ENCODE measurements at regions not wholly inside any gene's neighbourhood (a gene's known extent, or its start where the extent isn't known, plus 50 kb on each side); places are given as distances from the start of the nearest gene placed in this dataset.

DNA sequence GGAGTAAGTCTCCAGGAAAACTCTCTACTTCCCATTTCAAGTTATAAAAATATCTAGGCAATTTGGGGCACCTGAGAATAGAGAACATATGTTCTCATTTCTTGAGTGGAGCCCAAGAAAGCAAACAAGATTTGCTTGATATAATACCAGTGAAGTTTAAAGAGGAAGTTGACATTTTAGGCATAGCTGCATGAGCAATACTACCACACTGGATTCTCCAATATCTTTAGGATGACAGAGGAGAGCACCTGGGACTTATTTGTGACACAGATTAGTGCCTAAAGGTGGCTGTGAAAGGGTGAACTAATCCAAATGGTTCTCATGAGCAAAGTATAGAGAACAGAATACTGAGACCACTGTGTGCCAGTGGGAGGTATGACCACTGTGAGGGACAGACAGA, 423.5 kb upstream of the RIOK2 start:
- DNase-seq: no peak

DNA sequence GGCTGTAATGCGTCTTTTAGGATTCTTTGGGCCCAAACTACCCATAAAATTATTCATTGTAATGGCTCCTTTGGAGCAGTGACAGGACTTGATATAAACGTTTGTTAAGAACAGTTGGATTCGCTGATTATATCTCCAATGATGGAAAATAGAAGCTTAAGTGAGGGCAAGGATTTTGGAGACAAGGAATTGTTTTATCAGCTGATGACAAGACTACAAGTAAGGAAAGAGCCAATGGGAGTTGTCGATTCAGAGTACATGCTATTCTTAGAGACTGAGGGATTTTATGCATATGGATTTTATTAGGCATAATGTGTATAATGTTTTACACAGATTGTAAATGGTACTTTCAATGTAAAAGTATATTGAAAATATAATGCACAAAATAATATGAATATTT, 425.5 kb upstream of the RIOK2 start:
- no peak for DNase-seq

- DNase-seq: no peak
Measured at GRCh38 chr5:97618721-97619120, 435.7 kb upstream of the RIOK2 start.

DNA sequence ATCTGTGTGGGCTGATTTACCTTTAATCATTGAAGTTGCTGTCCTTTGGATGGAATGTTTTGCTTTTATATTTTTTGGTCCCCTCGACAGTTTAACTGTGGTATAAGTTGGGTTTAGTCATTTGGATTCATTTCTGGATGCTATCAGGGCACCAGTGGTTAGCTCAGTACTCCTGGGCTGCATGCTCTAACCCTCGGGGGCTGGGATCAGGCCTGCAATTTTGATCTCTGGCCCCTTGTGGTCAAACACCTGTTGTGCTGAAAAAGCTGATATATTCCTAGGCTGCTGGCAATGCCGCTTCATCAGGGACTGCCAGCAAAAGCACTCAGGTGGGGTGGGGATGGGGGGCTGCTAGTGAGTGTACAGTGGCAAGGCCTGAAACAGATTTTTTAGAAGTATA, 440.4 kb upstream of the RIOK2 start:
- DNase-seq: no peak

DNA sequence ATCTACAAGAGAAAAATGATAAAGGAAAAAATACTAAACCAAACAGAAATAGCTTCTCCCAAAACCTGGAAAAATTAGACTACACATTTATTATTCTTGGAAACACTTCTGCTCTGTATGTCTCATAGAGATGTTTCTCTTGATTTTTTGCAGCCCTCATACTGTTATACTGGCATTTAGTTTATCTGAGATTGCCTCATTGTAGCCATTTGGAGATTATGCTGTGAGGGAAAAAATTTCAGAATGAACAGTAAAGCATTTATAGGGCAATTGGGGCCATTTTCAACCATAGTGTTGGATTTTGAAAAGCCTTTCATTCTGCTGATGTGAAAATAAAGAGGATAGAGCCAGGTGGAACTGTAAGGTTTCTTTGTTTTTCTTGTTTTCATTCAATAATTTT, 441.8 kb upstream of the RIOK2 start:
- no peak for DNase-seq

- no peak for DNase-seq
Measured at GRCh38 chr5:97627272-97627671, 444.2 kb upstream of the RIOK2 start.

- no peak for DNase-seq
Measured at GRCh38 chr5:97628031-97628430, 445.0 kb upstream of the RIOK2 start.

- DNase-seq: no peak
Measured at GRCh38 chr5:97628807-97629206, 445.8 kb upstream of the RIOK2 start.

GRCh38 chr5:97629276-97629675, 446.2 kb upstream of the RIOK2 start:
- no peak for DNase-seq

DNA sequence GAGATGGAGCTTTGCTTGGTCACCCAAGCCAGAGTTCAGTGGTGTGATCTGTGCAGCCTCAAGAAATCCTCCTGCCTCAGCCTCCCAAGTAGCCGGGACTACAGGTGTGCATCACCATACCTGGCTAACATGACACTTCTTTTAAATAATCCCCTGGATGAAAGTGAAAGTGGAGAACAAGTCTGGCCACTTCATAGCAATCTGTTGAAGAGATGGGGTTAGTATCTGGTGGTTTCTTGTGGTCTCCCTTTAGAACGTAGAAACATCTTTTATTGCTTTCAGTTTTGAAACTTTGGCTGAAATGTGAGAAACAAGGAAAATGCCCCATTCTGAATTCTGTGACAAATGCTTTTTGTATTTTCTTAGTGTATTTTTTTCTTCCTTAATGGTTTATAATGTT, 452.5 kb upstream of the RIOK2 start:
- no peak for DNase-seq

GRCh38 chr5:97636766-97637165, 453.7 kb upstream of the RIOK2 start:
- DNase-seq: no peak

- DNase-seq: no peak
Measured at GRCh38 chr5:97641081-97641480, 458.0 kb upstream of the RIOK2 start.

- no peak for DNase-seq
Measured at GRCh38 chr5:97644206-97644605, 461.2 kb upstream of the RIOK2 start.

- DNase-seq: no peak
Measured at GRCh38 chr5:97644896-97645295, 461.8 kb upstream of the RIOK2 start.

- no peak for DNase-seq
Measured at GRCh38 chr5:97657239-97657638, 474.2 kb upstream of the RIOK2 start.

DNA sequence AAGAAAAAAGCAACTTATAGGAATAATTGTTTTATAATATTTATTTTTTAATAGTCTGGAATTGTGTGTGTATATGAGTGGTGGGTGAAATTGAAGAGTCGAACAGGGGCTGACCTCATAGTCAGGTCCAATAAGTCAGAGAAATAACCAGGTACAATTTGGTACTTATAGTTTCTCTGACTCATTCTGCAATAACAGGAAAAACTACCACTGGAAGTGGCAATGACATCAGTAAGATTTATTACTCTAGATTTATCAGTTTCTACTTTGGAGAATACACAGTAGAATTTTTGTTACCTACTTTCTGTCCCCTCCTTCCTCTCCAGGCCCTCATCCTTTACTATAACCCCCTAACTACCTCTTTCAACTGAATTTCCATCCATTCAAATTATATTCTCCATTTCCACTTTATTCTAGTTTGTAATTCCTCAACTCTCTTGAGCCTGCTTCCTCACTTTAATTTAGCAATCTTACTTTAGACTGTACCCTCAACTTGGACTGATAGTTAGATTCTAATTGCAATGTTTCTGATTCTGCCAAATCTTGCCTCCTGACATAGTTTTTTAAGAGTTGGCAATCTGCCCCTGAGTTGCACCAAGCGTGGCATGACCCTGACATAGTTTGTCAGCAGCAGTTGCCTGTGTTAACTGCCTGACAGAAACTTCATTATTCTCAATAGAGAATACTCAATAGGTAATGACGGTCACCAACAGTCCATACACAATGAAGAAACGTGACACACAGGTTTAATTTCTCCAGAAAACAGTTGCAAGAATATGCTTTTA, 475.3 kb upstream of the RIOK2 start:
- no peak for DNase-seq

DNA sequence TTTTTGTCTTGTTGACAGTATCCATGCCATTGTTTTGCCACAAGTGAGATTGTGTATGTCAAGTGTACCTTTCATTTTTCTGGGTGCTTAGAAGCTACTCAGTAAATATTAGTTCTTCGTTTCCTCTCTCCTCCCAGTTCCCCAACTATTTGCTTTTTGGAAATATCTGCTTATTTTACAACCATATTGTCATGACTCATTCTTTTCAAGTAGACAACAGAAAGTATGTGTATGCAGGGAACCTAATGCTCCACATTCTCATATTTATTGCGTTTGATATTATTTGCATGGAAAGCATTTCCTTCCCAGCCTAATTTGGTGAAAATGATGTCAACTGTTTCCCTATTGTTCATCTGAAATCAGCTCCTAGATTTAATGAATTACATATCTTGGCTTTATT, 483.7 kb upstream of the RIOK2 start:
- DNase-seq: no peak

GRCh38 chr5:97670447-97670846, 487.4 kb upstream of the RIOK2 start:
- DNase-seq: no peak

DNA sequence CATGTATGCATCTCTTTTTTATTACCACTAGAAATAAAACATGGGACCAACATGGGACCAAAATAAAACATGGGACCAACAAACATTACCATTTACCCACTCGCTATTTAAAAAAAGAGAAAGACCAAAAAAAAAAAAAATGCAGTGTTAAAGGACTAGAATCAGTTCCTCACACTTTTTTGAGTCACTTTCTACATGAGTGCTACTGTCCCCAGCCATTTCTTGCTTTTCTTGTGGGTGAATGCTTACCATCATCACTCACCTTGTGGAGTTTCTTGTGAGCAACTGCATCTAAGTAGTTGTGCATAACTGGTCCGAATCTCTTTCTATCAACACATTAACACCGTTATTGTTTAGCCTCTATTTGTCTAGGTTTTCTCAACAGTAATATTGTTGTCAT, 493.6 kb upstream of the RIOK2 start:
- DNase-seq: no peak

DNA sequence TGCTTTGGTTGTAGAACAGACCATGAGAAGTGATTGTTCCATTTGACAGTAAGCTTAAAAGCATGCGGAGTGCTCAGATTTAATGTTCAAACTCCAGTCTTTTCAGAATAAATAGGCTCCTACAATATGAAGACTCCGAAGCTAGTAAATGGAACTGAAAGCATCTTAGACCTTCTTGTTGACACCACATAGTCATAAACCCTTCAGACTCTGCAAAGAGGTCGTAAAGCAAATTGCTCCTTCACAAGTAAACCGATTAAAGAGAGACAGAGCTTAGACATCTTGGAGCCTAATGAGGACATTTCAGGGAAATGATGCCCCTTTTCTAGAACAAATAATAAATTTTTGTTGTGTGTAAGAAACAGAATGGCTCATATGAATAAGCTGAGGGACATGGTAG, 511.0 kb upstream of the RIOK2 start:
- DNase-seq: no peak

DNA sequence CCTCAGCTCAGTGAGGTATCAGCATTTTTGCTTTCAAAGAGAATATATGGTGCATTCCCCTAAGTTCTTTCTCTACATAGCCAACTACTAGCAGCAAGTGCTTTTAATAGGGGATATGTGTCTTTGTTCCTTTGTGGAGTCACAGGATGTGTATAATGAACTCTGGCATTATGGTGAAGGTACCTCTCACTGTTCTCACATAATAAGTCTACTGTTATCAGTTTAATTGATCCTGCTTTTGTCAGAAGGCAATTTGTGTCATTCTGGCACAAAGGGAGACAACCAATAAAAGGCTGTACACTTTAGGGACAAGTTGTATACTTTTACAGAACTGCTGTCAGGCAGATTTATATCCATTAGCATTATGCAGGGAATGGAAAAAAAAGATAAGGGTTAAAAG, 531.4 kb upstream of the RIOK2 start:
- DNase-seq: no peak

DNA sequence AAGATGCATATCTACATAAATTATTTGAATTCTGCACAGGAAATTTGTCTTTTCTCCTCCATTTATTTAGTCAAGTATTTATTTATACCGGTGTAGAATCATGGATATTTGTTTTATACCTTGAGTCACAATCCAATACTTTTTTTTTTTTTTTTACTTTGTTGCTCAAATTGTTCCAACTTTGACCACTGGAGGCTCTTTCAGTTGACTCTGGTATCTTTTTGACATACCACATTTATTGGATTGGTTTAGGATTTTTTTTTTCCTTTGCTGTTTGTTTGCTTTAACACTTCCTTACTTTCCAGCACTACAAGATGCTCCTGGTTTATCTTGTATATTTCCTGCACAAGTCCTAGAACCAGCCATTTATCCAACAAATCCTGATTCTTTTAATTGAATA, 543.1 kb upstream of the RIOK2 start:
- no peak for DNase-seq

DNA sequence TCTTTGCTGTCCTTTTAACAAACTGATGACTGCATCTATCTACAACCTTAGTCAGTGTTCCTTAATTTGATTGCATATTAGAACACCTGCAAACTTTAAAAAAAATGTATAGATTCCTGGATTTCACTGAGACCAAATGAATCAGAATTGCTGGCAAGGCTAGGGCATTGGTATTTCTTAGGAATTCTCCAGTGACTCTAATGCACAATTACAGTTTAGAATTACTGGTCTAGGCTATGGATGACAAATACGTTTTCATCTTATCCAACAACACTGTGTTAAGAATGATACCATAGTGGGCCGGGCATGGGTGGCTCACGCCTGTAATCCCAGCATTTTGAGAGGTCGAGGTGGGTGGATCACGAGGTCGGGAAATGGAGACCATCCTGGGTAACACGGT, 545.9 kb upstream of the RIOK2 start:
- no peak for DNase-seq

- DNase-seq: no peak
Measured at GRCh38 chr5:97729938-97730337, 546.9 kb upstream of the RIOK2 start.

- no peak for DNase-seq
Measured at GRCh38 chr5:97735209-97735608, 552.2 kb upstream of the RIOK2 start.

- no peak for DNase-seq
Measured at GRCh38 chr5:97737608-97738007, 554.6 kb upstream of the RIOK2 start.
